LNCAP (cell line): ENCODE measurements at regions not wholly inside any gene's neighbourhood (a gene's known extent, or its start where the extent isn't known, plus 50 kb on each side); places are given as distances from the start of the nearest gene placed in this dataset.

Experiments used
- CTCF ChIP-seq: fragments of 450-650 bp; IDR thresholded peaks from 2 replicates; pipeline ENCODE4 v1.5.1; 2017; ENCODE audit warnings: mild to moderate bottlenecking

DNA sequence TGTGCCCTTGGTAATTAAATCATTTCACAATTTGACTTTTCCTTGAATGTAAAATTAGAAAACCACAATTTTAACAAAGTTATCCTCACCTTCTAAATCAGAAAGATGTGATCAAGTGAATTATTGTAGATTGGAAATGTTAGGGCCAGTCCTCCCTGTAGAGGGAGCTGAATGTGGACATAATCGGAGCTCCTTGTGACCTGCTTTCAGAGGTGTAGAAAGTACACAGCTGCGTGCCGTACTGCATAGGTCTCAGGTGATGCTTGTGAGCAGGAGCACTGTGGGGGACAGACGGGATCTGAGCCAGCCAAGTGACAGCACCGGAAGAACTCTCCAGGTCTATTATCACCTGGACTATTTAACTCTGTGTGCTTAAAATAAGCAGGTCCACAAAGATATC is 338.0 kb downstream of the AASDHPPT start:
- 0 out of 2 replicates have a peak, but pooled peaks have one; percentile 8 for TF ChIP-seq CTCF

DNA sequence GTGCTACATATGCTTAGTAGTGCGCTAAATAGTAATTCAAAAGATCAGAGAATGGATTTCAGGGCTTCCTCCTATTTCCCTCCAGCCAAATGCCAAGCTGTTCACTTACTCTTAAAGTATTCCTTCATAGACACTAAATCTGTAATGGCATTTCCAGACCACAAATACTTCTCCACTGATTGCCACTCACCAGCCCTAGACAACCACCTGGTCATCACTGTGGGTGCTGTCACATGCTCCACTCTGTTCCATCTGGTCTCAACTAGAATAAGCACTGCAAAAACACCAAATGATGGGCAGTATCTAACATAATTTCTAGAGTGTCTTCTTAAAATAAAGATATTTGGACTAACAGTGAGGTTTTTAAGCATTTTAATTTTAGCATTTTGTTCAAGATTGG is 341.3 kb downstream of the AASDHPPT start:
- TF ChIP-seq CTCF = no peak

- no peak for TF ChIP-seq CTCF
Observed at GRCh38 chr11:106420048-106420665, 342.7 kb downstream of the AASDHPPT start.

GRCh38 chr11:106420686-106421085 is 343.2 kb downstream of the AASDHPPT start:
- TF ChIP-seq CTCF = no peak

GRCh38 chr11:106421676-106422292 is 344.3 kb downstream of the AASDHPPT start:
- no peak for TF ChIP-seq CTCF

DNA sequence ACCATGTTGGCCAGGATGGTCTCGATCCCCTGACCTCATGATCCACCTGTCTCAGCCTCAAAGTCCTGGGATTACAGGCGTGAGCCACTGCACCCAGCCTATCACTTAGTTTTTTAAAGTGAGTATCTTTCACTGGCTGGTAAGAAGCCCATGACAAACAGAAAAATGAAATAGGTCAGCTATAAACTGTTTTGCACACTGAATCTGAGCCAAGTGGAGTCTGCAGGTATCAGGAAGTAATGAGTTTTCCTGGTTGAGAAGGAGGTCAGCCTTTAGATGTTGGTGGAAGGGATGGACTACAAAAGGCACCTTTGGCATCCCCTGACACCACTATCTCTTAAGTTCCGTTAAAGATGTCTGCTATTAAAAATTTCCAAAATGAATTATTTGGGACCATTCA is 345.1 kb downstream of the AASDHPPT start:
- TF ChIP-seq CTCF = no peak

GRCh38 chr11:106424111-106424510 is 346.6 kb downstream of the AASDHPPT start:
- TF ChIP-seq CTCF = no peak
